ENCODE measurements at regions not wholly inside any gene's neighbourhood (a gene's known extent, or its start where the extent isn't known, plus 50 kb on each side); places are given as distances from the start of the nearest gene placed in this dataset.

- Histone ChIP-seq H3K27me3 (ENCODE audit: insufficient read depth, low read length) (no peaks in the 10 kb centered on the region), H4K20me1 (ENCODE audit: insufficient read depth, low read length) (no peaks in the 10 kb centered on the region), H3K9me2 (ENCODE audit: low read depth, low read length) (no peaks in the 10 kb centered on the region), H2AFZ (ENCODE audit: low read length) (no peak overlapping the region), H3K4me3 (ENCODE audit: low read depth, low read length, poor library complexity, severe bottlenecking) (no peak overlapping the region), H3K9ac (ENCODE audit: low read length) (peak overlapping the region; percentile 1; the same call in 1 of the 2 replicates), H3K4me2 (ENCODE audit: low read length) (no peak overlapping the region), H3K4me1 (ENCODE audit: insufficient read depth, low read length, severe bottlenecking) (peaks cover 32% of the 10 kb centered on the region), H3K79me2 (ENCODE audit: insufficient read depth, low read length) (no peaks in the 10 kb centered on the region), H3K27ac (ENCODE audit: low read depth, low read length, poor library complexity, severe bottlenecking) (peak overlapping the region; percentile 36), H3K36me3 (ENCODE audit: insufficient read depth, low read length) (no peaks in the 10 kb centered on the region), H3K9me3 (ENCODE audit: low read length) (no peaks in the 10 kb centered on the region), H3F3A (ENCODE audit: insufficient read depth, low read length) (no peaks in the 10 kb centered on the region)
- no peak for TF ChIP-seq EZH2 (IDR thresholded peaks at IDR 0.05; ENCODE audit: borderline replicate concordance, low read length)
- TF ChIP-seq, protein P1, sequence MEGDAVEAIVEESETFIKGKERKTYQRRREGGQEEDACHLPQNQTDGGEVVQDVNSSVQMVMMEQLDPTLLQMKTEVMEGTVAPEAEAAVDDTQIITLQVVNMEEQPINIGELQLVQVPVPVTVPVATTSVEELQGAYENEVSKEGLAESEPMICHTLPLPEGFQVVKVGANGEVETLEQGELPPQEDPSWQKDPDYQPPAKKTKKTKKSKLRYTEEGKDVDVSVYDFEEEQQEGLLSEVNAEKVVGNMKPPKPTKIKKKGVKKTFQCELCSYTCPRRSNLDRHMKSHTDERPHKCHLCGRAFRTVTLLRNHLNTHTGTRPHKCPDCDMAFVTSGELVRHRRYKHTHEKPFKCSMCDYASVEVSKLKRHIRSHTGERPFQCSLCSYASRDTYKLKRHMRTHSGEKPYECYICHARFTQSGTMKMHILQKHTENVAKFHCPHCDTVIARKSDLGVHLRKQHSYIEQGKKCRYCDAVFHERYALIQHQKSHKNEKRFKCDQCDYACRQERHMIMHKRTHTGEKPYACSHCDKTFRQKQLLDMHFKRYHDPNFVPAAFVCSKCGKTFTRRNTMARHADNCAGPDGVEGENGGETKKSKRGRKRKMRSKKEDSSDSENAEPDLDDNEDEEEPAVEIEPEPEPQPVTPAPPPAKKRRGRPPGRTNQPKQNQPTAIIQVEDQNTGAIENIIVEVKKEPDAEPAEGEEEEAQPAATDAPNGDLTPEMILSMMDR (IDR thresholded peaks at IDR 0.05; ENCODE audit: low read length) = 0 out of 2 replicates have a peak, but pooled peaks have one; percentile 19
Measured at GRCh38 chr1:178629252-178630154, 95.5 kb upstream of the RALGPS2 start.

GRCh38 chr1:178630417-178630816 is 94.6 kb upstream of the RALGPS2 start:
- TF ChIP-seq EZH2 (IDR thresholded peaks at IDR 0.05; ENCODE audit: borderline replicate concordance, low read length) = no peak
- TF ChIP-seq, protein P1 (IDR thresholded peaks at IDR 0.05; ENCODE audit: low read length) = no peak
- Histone ChIP-seq H3K4me1 (ENCODE audit: insufficient read depth, low read length, severe bottlenecking) (peaks cover 32% of the 10 kb centered on the region), H3K27ac (ENCODE audit: low read depth, low read length, poor library complexity, severe bottlenecking) (peak overlapping the region; percentile 36), H3K9me2 (ENCODE audit: low read depth, low read length) (no peaks in the 10 kb centered on the region), H4K20me1 (ENCODE audit: insufficient read depth, low read length) (no peaks in the 10 kb centered on the region), H3K36me3 (ENCODE audit: insufficient read depth, low read length) (no peaks in the 10 kb centered on the region), H3K79me2 (ENCODE audit: insufficient read depth, low read length) (no peaks in the 10 kb centered on the region), H3K4me2 (ENCODE audit: low read length) (no peak overlapping the region), H3F3A (ENCODE audit: insufficient read depth, low read length) (no peaks in the 10 kb centered on the region), H2AFZ (ENCODE audit: low read length) (no peak overlapping the region), H3K4me3 (ENCODE audit: low read depth, low read length, poor library complexity, severe bottlenecking) (no peak overlapping the region), H3K27me3 (ENCODE audit: insufficient read depth, low read length) (no peaks in the 10 kb centered on the region), H3K9me3 (ENCODE audit: low read length) (no peaks in the 10 kb centered on the region), H3K9ac (ENCODE audit: low read length) (no peak overlapping the region)

- Histone ChIP-seq H3K27ac (ENCODE audit: low read depth, low read length, poor library complexity, severe bottlenecking) (peak overlapping the region; percentile 13), H3K4me2 (ENCODE audit: low read length) (no peak overlapping the region), H3K9me2 (ENCODE audit: low read depth, low read length) (no peaks in the 10 kb centered on the region), H3K4me3 (ENCODE audit: low read depth, low read length, poor library complexity, severe bottlenecking) (no peak overlapping the region), H3K9me3 (ENCODE audit: low read length) (no peaks in the 10 kb centered on the region), H3F3A (ENCODE audit: insufficient read depth, low read length) (no peaks in the 10 kb centered on the region), H3K79me2 (ENCODE audit: insufficient read depth, low read length) (no peaks in the 10 kb centered on the region), H3K9ac (ENCODE audit: low read length) (no peak overlapping the region), H3K4me1 (ENCODE audit: insufficient read depth, low read length, severe bottlenecking) (peaks cover 29% of the 10 kb centered on the region), H3K36me3 (ENCODE audit: insufficient read depth, low read length) (no peaks in the 10 kb centered on the region), H2AFZ (ENCODE audit: low read length) (no peak overlapping the region), H3K27me3 (ENCODE audit: insufficient read depth, low read length) (no peaks in the 10 kb centered on the region), H4K20me1 (ENCODE audit: insufficient read depth, low read length) (no peaks in the 10 kb centered on the region)
- TF ChIP-seq, protein P1 (IDR thresholded peaks at IDR 0.05; ENCODE audit: low read length) = no peak
Measured at GRCh38 chr1:178632653-178633052, 92.4 kb upstream of the RALGPS2 start.
